ENCODE measurements at regions not wholly inside any gene's neighbourhood (a gene's known extent, or its start where the extent isn't known, plus 50 kb on each side); places are given as distances from the start of the nearest gene placed in this dataset.

DNA sequence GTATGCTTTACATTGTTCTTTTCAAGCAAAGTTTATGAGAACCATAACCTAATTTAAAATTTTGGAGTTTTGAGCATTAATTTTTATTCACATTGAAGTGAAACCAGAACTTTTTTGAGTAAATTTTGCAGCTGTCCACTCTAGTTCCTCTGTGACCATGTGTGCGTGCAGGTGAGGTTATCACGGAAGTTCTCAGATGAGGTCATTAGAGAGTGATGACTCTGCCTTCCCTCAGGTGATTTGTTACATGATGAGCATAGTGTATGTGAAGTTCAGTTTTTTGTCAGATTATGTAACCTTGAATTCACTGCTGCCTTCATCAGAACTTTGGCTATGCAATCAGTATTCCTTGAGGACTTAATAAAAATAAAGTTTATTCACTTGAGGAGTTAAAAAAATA, 828.2 kb downstream of the ADGRL2 start:
- ChIA-PET CTCF (no interaction called here), POLR2A (ENCODE audit: low non-redundant PET) (no interaction called here)
- H3K27ac ChIP-seq = no peak overlapping the region
- no peak for TF ChIP-seq CTCF (conservative IDR thresholded peaks at IDR 0.05; ENCODE audit: low read depth)
- DNase-seq (ENCODE audit: low spot score) = no peak

DNA sequence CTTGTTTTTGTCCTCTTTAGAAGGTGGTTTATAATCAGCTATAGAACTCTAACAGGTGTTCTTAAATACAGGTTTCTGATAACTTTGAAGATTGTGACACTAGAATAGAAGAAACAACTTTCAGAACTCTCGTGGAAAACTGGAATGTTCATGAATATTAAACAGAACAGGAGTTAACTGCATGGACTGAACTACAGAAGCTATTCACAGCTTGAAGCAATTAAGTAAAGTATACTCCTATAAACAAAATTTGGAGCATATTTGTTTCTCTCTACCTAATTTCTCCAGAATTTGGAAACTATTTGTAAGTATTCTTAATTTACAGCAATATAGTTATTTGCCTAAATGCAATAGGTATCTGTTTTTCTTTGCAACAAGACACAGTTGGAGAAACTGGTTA, 824.8 kb downstream of the ADGRL2 start:
- no peak overlapping the region for H3K27ac ChIP-seq
- ChIA-PET POLR2A (ENCODE audit: low non-redundant PET) (no interaction called here), CTCF (no interaction called here)
- no peak for TF ChIP-seq CTCF (conservative IDR thresholded peaks at IDR 0.05; ENCODE audit: low read depth)
- DNase-seq (ENCODE audit: low spot score) = no peak

DNA sequence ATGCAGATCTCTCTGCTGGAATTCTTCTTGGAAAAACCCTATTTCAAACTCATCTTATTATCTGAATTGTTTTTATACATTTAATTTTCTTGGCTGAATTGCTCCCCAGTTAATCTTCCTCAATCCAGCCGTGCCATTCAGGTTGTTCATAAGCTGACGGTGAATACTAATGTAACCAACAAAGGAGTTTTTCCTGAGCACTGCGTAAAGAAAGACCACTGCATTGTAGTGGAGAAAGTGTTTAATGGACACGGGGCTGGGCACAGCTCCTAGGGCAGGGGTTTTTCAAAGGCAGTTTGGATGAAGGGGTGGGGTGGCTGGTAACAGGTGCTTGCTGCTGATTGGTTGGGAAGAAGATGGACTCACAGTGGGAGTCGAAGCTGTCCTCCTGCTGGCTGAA, 820.3 kb downstream of the ADGRL2 start:
- TF ChIP-seq CTCF (conservative IDR thresholded peaks at IDR 0.05; ENCODE audit: low read depth) = no peak
- DNase-seq (ENCODE audit: low spot score) = no peak
- CTCF ChIA-PET = no interaction called here
- POLR2A ChIA-PET (ENCODE audit: low non-redundant PET) = no interaction called here
- H3K27ac ChIP-seq = no peak overlapping the region

DNA sequence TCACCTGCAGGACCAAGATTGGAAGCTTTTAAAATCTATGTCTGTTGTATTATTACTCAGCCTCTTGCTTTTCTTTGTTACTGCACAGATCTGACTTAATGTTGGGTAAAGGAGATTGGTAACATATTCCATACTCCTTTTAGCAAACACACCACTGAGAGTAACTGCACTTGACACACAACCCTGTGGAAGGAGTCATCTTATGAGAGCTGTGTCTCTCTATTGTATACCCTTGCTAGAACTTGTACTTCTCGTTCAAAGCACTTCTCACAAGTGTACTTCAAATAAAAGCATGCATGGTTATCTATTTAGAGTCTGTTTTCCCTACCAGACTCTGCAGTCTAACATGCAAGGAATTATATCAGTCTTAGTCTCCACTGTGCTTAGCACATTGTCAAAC, 813.4 kb downstream of the ADGRL2 start:
- POLR2A ChIA-PET (ENCODE audit: low non-redundant PET) = no interaction called here
- no peak for DNase-seq (ENCODE audit: low spot score)
- H3K27ac ChIP-seq = no peak overlapping the region
- TF ChIP-seq CTCF (conservative IDR thresholded peaks at IDR 0.05; ENCODE audit: low read depth) = no peak
- CTCF ChIA-PET = no interaction called here

DNA sequence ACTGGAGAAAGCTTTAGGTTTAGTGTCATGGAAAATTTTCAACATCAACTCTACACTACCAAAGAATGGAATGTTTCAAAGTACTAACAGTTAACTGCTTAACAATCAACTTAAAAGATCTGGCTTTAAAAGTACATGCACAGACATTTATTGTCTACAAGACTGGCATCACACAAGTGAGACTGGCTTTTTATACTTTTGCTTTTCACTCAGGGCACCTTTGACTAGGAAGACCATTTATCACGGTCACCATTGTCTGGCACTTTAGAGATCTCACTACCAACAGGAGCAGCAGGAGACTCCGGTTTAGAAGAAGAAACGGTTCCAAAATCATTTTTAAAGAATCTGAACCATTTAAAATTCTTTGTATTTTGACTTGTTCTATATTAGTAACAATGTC, 812.3 kb downstream of the ADGRL2 start:
- no peak for TF ChIP-seq CTCF (conservative IDR thresholded peaks at IDR 0.05; ENCODE audit: low read depth)
- POLR2A ChIA-PET (ENCODE audit: low non-redundant PET) = no interaction called here
- CTCF ChIA-PET = no interaction called here
- DNase-seq (ENCODE audit: low spot score) = no peak
- no peak overlapping the region for H3K27ac ChIP-seq

GRCh38 chr1:82606546-82606945, 805.8 kb downstream of the ADGRL2 start:
- POLR2A ChIA-PET (ENCODE audit: low non-redundant PET) = no interaction called here
- no peak for DNase-seq (ENCODE audit: low spot score)
- TF ChIP-seq CTCF (conservative IDR thresholded peaks at IDR 0.05; ENCODE audit: low read depth) = no peak
- CTCF ChIA-PET = interaction anchor here (0.5 kb wide), 1 partner anchor 854 kb away, joined by 3 read pairs; no protein-coding TSS in a partner anchor
- H3K27ac ChIP-seq = no peak overlapping the region

- ChIA-PET POLR2A (ENCODE audit: low non-redundant PET) (no interaction called here), CTCF (no interaction called here)
- no peak for TF ChIP-seq CTCF (conservative IDR thresholded peaks at IDR 0.05; ENCODE audit: low read depth)
- no peak overlapping the region for H3K27ac ChIP-seq
- no peak for DNase-seq (ENCODE audit: low spot score)
Observed at GRCh38 chr1:82604524-82604923, 803.8 kb downstream of the ADGRL2 start.
